Sigmoid colon (tissue), 4 donors: ENCODE measurements at regions not wholly inside any gene's neighbourhood (a gene's known extent, or its start where the extent isn't known, plus 50 kb on each side); places are given as distances from the start of the nearest gene placed in this dataset.

Experiments used
- EP300 ChIP-seq, 4 donors: sonication (generic); formaldehyde crosslinking; IDR thresholded peaks; one replicate each; pipeline ENCODE4 v1.6.1; 2017; ENCODE audit warnings: antibody characterized with exemption in 4 of 4
- POLR2AphosphoS5 ChIP-seq, 4 donors: sonication (generic); formaldehyde crosslinking; IDR thresholded peaks; one replicate each; pipeline ENCODE4 v1.6.1; 2017; ENCODE audit warnings: antibody characterized with exemption in 4 of 4
- TF ChIP-seq, protein P1 (sequence below), 4 experiments: fragments of 450-650 bp in 3 of 4; fragments of 200-600 bp in 1 of 4; IDR thresholded peaks; one replicate each; pipeline ENCODE4 v1.5.1; 2016 to 2019; ENCODE audit warnings: antibody characterized with exemption in 4 of 4, mild to moderate bottlenecking in 3 of 4, moderate library complexity in 2 of 4

- TF ChIP-seq, protein P1, sequence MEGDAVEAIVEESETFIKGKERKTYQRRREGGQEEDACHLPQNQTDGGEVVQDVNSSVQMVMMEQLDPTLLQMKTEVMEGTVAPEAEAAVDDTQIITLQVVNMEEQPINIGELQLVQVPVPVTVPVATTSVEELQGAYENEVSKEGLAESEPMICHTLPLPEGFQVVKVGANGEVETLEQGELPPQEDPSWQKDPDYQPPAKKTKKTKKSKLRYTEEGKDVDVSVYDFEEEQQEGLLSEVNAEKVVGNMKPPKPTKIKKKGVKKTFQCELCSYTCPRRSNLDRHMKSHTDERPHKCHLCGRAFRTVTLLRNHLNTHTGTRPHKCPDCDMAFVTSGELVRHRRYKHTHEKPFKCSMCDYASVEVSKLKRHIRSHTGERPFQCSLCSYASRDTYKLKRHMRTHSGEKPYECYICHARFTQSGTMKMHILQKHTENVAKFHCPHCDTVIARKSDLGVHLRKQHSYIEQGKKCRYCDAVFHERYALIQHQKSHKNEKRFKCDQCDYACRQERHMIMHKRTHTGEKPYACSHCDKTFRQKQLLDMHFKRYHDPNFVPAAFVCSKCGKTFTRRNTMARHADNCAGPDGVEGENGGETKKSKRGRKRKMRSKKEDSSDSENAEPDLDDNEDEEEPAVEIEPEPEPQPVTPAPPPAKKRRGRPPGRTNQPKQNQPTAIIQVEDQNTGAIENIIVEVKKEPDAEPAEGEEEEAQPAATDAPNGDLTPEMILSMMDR (IDR thresholded peaks at IDR 0.05), result no peak
- TF ChIP-seq POLR2AphosphoS5 (IDR thresholded peaks at IDR 0.05) (no peak), EP300 (IDR thresholded peaks at IDR 0.05) (no peak)
These were observed 182.2 kb upstream of the CRY1 start for GRCh38 chr12:107275530-107275929.
